Mesodermal cell (in vitro differentiated cells): ENCODE measurements at regions not wholly inside any gene's neighbourhood (a gene's known extent, or its start where the extent isn't known, plus 50 kb on each side); places are given as distances from the start of the nearest gene placed in this dataset.
"Not testable (repeated sequence)": the region's sequence is repeated elsewhere in the genome, so short reads cannot be mapped to it uniquely, and the experiment has no call there.

Source experiments
- H3K27ac ChIP-seq: 2 replicates; pipeline ENCODE4 v1.7.0; 2013; ENCODE audit warnings: mild to moderate bottlenecking, low read depth, low read length, moderate library complexity; ENCODE audit not compliant: severe bottlenecking
- H3K36me3 ChIP-seq: 2 replicates; pipeline ENCODE4 v1.7.1; 2013; ENCODE audit warnings: mild to moderate bottlenecking, low read length, moderate library complexity; ENCODE audit not compliant: control insufficient read depth, insufficient read depth
- H3K4me1 ChIP-seq: one replicate; pipeline ENCODE4 v1.7.1; 2013; ENCODE audit warnings: mild to moderate bottlenecking, low read length; ENCODE audit not compliant: insufficient read depth, control insufficient read depth, poor library complexity, severe bottlenecking
- H3K4me3 ChIP-seq: 2 replicates; pipeline ENCODE4 v1.7.0; 2013; ENCODE audit warnings: low read length, control low read depth, mild to moderate bottlenecking; ENCODE audit not compliant: insufficient read depth, poor library complexity, severe bottlenecking; ENCODE audit errors: extremely low read depth
- H3K9me3 ChIP-seq: 2 replicates; pipeline ENCODE4 v1.7.1; 2013; ENCODE audit warnings: mild to moderate bottlenecking, low read length, moderate library complexity; ENCODE audit not compliant: control insufficient read depth
- WGBS, 2 experiments: methylation state at CpG; one replicate each; pipeline ENCODE4 v1.1.5; 2013; ENCODE audit warnings: missing lambda C conversion rate in 2 of 2; ENCODE audit not compliant: insufficient coverage in 2 of 2; 5-methylcytosine and 5-hydroxymethylcytosine counted together

DNA sequence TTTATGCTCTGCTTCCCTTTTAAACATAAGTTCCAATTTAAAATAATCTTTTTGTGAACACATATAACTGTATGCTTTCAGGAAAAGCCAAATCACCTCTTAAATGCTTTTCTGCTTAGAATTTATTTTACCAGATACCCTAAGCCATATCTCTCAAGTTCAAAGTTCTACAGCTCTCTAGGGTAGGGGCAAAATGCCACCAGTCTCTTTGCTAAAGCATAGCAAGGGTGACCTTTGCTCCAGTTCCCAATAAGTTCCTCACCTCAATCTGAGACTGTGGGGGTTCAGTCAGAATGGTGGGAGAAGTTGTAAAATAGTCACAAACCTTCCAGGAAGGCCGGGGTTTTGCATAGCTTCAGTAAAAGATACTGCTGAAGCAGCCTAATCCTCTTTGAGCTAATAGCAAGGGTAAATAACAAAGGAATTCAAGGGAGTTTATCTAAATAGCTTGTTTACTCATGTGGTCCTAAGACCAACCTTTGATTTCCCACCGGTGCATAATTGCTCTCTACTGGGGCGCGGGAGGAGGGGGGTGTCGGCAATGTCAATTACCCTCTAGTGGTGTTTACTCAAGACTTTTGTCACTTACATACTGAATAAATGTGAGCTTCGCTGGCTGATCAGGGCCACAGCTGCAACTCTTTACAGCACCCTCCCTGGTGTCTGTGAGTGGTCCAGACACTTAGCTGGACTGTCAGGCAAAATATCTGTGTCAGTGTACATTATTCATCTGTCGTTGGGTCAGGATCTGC, 1376.2 kb downstream of the NCAM2 start:
- H3K9me3 ChIP-seq: no peaks in the 10 kb centered on the region
- no peak overlapping the region for H3K4me3 ChIP-seq
- 15 to 18% methylated on average over 4 to 5 of the region's 7 CpGs for WGBS, 2 experiments
- no peak overlapping the region for H3K27ac ChIP-seq
- H3K36me3 ChIP-seq: no peaks in the 10 kb centered on the region
- no peaks in the 10 kb centered on the region for H3K4me1 ChIP-seq

DNA sequence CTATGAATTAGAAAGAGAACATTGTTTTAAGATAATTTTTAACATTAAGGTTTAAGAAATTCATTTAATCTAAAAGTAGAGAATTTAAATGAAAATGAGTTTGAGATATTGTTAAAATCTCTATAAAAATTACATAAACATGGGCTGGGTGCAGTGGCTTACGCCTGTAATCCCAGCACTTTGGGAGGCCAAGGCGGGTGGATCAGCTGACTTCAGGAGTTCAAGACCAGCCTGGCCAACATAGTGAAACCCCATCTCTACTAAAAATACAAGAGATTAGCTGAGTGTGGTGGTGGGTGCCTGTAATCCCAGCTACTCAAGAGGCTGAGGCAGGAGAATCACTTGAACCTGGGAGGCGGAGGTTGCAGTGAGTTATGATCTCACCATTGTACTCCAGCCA, 1379.6 kb downstream of the NCAM2 start:
- not testable (repeated sequence) for H3K9me3 ChIP-seq, H3K27ac ChIP-seq, H3K4me3 ChIP-seq, H3K36me3 ChIP-seq, H3K4me1 ChIP-seq
- WGBS, 2 experiments: no CpG with 5 or more reads among the region's 3 CpGs

GRCh38 chr21:22393324-22393723, 1395.1 kb downstream of the NCAM2 start:
- no peaks in the 10 kb centered on the region for H3K4me1 ChIP-seq
- H3K4me3 ChIP-seq: no peak overlapping the region
- H3K27ac ChIP-seq: no peak overlapping the region
- H3K9me3 ChIP-seq: no peaks in the 10 kb centered on the region
- no peaks in the 10 kb centered on the region for H3K36me3 ChIP-seq

DNA sequence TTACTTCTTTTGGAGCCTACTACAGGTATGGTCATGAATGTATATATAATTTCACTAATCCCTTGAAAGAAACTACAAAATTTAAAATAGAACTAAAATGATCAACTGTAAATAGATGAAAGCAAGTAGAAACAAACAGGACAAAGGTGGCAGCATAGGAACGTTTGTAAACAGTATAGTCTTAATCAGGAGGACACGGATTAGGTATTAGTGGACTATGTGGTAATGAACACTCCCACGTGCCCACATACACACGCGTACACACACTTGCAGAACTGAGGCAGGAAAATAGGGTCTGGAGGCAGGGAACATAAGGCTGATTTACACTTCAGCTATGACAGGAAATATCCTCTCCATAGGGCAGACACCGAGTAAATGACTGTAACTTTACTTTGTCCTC, 1397.8 kb downstream of the NCAM2 start:
- Histone ChIP-seq H3K4me3 (no peak overlapping the region), H3K27ac (no peak overlapping the region), H3K9me3 (no peaks in the 10 kb centered on the region), H3K36me3 (no peaks in the 10 kb centered on the region), H3K4me1 (no peaks in the 10 kb centered on the region)
- 83% methylated on average over 4 of the region's 6 CpGs; no CpG with 5 or more reads in 1 of the 2 experiments for WGBS, 2 experiments

DNA sequence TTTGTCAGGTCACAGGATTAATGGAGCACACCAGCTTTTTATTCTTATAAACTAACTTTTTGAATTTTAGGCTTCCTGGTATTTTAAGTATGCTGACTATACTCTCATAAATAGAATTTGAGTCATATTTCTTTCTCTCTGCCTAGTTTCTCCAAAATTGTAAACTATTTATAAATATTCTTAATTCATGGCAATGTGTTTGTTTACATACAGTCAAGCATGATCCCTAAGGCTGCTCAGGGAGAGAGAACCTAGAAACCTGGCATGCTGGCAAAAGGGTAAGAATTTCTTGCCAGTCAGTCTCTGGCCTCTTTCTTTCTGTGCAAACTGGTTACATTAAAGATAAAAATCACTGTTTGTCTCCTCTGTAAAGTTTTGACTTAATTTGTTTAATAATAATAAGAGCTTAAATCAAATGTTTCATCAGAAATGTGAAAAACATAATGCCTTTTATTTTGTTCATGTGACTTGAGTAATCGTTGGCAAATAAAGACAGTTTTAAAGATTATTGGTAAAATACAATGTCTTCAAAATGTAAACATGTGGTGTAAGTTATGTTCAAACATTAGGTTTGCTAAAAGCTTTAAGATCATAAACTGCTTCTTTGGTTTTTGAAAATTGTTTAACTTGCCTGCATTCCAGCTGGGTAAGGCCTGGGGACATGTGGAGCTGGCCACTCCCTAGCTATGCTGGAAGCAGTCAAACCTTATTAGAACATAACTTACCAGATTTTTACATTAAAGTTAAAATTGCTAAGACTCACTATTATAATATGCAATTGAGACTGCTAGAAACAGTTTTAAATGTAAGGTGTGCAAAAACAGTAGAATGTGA, 1401.7 kb downstream of the NCAM2 start:
- H3K4me3 ChIP-seq: no peak overlapping the region
- H3K4me1 ChIP-seq: no peaks in the 10 kb centered on the region
- 80 to 88% methylated on average over 1 of the region's 1 CpG for WGBS, 2 experiments
- H3K27ac ChIP-seq: no peak overlapping the region
- no peaks in the 10 kb centered on the region for H3K9me3 ChIP-seq
- H3K36me3 ChIP-seq: no peaks in the 10 kb centered on the region

DNA sequence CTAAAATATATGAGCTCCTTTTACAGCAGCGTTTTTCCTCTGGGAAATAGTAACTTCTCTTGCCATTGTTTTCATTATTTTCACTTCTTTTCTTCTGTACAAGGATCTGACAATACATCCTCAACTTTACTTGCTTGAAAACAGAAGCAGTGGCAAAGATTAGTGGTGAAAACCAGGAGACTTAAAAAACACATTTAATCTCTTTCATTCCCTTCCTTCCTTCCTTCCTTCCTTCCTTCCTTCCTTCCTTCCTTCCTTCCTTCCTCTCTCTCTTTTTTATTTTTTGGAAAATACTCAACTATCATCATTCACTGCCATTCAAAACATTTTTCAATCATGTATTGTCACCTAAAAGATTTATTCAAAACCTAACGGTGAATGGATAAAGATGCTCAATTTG, 1411.4 kb downstream of the NCAM2 start:
- no peaks in the 10 kb centered on the region for H3K4me1 ChIP-seq
- H3K36me3 ChIP-seq: no peaks in the 10 kb centered on the region
- WGBS, 2 experiments: 70% methylated on average over 1 of the region's 2 CpGs
- no peak overlapping the region for H3K4me3 ChIP-seq
- no peaks in the 10 kb centered on the region for H3K9me3 ChIP-seq
- H3K27ac ChIP-seq: no peak overlapping the region

- no peaks in the 10 kb centered on the region for H3K9me3 ChIP-seq
- WGBS, 2 experiments: no CpG with 5 or more reads among the region's 1 CpG
- H3K4me3 ChIP-seq: no peak overlapping the region
- no peaks in the 10 kb centered on the region for H3K36me3 ChIP-seq
- no peaks in the 10 kb centered on the region for H3K4me1 ChIP-seq
- H3K27ac ChIP-seq: no peak overlapping the region
Observed at GRCh38 chr21:22416555-22416954, 1418.3 kb downstream of the NCAM2 start.

GRCh38 chr21:22421416-22422180, 1423.4 kb downstream of the NCAM2 start:
- H3K27ac ChIP-seq: no peak overlapping the region
- H3K36me3 ChIP-seq: no peaks in the 10 kb centered on the region
- H3K9me3 ChIP-seq: no peaks in the 10 kb centered on the region
- H3K4me1 ChIP-seq: no peaks in the 10 kb centered on the region
- no CpG with 5 or more reads among the region's 6 CpGs for WGBS, 2 experiments
- no peak overlapping the region for H3K4me3 ChIP-seq

DNA sequence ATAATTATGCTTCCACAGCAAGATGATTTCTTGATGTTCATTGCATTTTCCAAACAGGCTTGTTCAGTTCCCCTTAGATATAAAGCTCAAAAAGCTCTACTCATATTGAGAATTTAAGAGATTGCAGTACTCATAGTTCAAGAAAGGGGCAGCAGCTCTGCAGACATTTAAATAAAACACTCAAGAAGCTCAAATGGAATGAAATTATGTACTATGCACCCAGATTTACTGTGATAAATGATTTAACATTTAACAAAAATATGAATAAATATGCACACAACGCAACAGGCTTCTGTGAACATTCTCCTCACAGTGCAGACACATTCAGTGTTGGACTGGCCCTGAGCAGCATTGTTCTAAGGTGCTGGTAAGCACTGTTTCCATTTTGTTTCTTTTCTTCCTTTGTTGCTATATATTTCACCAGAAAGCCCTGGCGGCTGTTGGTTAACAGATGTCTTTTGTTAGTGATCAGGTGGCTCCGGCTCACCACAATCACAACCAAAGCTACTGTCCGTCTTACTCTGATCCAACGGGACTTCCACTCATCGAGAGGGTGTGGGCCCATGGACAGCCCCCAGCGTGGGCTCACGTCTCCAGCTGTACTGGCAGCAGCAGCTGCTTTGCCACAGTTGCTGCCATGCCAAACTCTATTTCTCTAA, 1440.3 kb downstream of the NCAM2 start:
- 92 to 96% methylated on average over 6 to 7 of the region's 8 CpGs for WGBS, 2 experiments
- no peaks in the 10 kb centered on the region for H3K9me3 ChIP-seq
- no peak overlapping the region for H3K27ac ChIP-seq
- no peak overlapping the region for H3K4me3 ChIP-seq
- H3K4me1 ChIP-seq: no peaks in the 10 kb centered on the region
- H3K36me3 ChIP-seq: no peaks in the 10 kb centered on the region

DNA sequence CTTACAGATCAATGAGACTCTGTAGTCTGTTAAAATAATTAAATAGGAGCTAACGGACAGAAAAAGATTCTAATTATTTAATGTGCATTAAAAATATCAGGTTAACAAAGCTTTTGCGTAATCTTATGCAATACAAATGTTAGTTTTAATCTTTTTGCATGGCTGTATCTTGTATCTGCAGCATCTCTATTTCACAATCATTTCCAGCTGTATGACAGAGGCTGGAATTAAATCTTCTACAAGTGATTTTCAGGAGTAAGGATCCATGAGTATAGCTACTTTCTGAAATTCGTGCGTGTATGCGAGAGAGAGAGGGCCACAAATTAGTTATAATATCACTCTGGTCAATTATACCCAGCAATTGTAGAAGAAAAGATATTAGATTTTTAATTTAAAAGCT, 1446.8 kb downstream of the NCAM2 start:
- no CpG with 5 or more reads among the region's 5 CpGs for WGBS, 2 experiments
- Histone ChIP-seq H3K4me1 (no peaks in the 10 kb centered on the region), H3K36me3 (no peaks in the 10 kb centered on the region), H3K4me3 (no peak overlapping the region), H3K9me3 (no peaks in the 10 kb centered on the region), H3K27ac (no peak overlapping the region)
